ENCODE measurements at regions not wholly inside any gene's neighbourhood (a gene's known extent, or its start where the extent isn't known, plus 50 kb on each side); places are given as distances from the start of the nearest gene placed in this dataset.

DNA sequence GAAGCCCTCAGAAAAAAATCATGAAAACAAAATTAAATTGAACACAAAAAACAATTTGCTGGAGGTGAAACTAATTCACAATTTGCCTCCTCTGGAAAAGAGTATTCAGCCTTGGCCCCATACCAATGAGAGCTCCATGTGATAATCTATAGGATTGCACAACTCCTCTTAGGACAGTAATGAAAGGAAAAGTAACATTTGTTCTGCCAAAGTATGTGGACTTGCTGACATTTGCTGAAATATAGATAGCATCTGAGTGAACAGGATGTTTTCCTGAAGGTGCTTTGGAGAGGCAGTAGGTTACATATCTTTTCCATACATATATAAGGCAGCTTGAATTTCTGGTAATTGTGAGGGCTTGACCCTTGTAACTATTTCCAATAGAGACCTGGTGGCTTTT is 122.8 kb downstream of the OR4C45 start:
- TF ChIP-seq, protein P1, sequence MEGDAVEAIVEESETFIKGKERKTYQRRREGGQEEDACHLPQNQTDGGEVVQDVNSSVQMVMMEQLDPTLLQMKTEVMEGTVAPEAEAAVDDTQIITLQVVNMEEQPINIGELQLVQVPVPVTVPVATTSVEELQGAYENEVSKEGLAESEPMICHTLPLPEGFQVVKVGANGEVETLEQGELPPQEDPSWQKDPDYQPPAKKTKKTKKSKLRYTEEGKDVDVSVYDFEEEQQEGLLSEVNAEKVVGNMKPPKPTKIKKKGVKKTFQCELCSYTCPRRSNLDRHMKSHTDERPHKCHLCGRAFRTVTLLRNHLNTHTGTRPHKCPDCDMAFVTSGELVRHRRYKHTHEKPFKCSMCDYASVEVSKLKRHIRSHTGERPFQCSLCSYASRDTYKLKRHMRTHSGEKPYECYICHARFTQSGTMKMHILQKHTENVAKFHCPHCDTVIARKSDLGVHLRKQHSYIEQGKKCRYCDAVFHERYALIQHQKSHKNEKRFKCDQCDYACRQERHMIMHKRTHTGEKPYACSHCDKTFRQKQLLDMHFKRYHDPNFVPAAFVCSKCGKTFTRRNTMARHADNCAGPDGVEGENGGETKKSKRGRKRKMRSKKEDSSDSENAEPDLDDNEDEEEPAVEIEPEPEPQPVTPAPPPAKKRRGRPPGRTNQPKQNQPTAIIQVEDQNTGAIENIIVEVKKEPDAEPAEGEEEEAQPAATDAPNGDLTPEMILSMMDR (IDR thresholded peaks at IDR 0.05) = no peak
- TF ChIP-seq POLR2A (IDR thresholded peaks at IDR 0.05) = no peak

Data from lower leg skin (tissue), 3 donors.